SK-N-SH treated with all-trans-retinoic acid at 6 μM for 48 hours (cell line): ENCODE measurements at regions not wholly inside any gene's neighbourhood (a gene's known extent, or its start where the extent isn't known, plus 50 kb on each side); places are given as distances from the start of the nearest gene placed in this dataset.

ENCODE experiments used
- ATAC-seq: fragments of 200-7000 bp; cut with Tn5 transposase; 3 replicates; pipeline ENCODE4 v1.9.1; 2020; ENCODE audit warnings: mild to moderate bottlenecking, moderate library complexity
- ARNTL ChIP-seq: fragments of 450-650 bp; formaldehyde crosslinking; IDR thresholded peaks from 2 replicates; pipeline ENCODE4 v1.5.0; 2020; ENCODE audit warnings: low read depth, mild to moderate bottlenecking, moderate library complexity, borderline replicate concordance
- BACH2 ChIP-seq: fragments of 250-450 bp; sonication (Bioruptor Pico); IDR thresholded peaks from 2 replicates; pipeline ENCODE4 v1.9.0; 2021; ENCODE audit warnings: mild to moderate bottlenecking, borderline replicate concordance
- CSDC2 ChIP-seq: fragments of 250-450 bp; sonication (Bioruptor Pico); IDR thresholded peaks from 2 replicates; pipeline ENCODE4 v1.5.0; 2020; ENCODE audit warnings: mild to moderate bottlenecking, moderate library complexity
- ESRRG ChIP-seq: fragments of 250-450 bp; sonication (Bioruptor Pico); IDR thresholded peaks from 2 replicates; pipeline ENCODE4 v1.6.1; 2021; ENCODE audit warnings: mild to moderate bottlenecking
- GLIS3 ChIP-seq: fragments of 250-450 bp; sonication (Bioruptor Pico); IDR thresholded peaks from 2 replicates; pipeline ENCODE4 v1.5.0; 2020; ENCODE audit warnings: mild to moderate bottlenecking, moderate library complexity
- ISL1 ChIP-seq: fragments of 250-450 bp; sonication (Bioruptor Pico); IDR thresholded peaks from 2 replicates; pipeline ENCODE4 v2.1.2; 2022; ENCODE audit warnings: mild to moderate bottlenecking, moderate library complexity
- OSR1 ChIP-seq: fragments of 250-450 bp; sonication (Bioruptor Pico); IDR thresholded peaks from 2 replicates; pipeline ENCODE4 v1.8.0; 2022; ENCODE audit warnings: moderate library complexity, mild to moderate bottlenecking, inconsistent platforms
- PPARA ChIP-seq: fragments of 250-450 bp; sonication (Bioruptor Pico); IDR thresholded peaks from 2 replicates; pipeline ENCODE4 v1.5.0; 2020; ENCODE audit warnings: mild to moderate bottlenecking, borderline replicate concordance
- RARB ChIP-seq: fragments of 250-450 bp; sonication (Bioruptor Pico); IDR thresholded peaks from 2 replicates; pipeline ENCODE4 v1.8.0; 2021; ENCODE audit warnings: mild to moderate bottlenecking, moderate library complexity
- SNAI2 ChIP-seq: fragments of 250-450 bp; sonication (Bioruptor Pico); IDR thresholded peaks from 2 replicates; pipeline ENCODE4 v1.5.0; 2020; ENCODE audit warnings: mild to moderate bottlenecking, moderate library complexity
- TCF4 ChIP-seq: fragments of 250-450 bp; sonication (Bioruptor Pico); IDR thresholded peaks from 2 replicates; pipeline ENCODE4 v1.8.0; 2021; ENCODE audit warnings: mild to moderate bottlenecking, moderate library complexity, borderline replicate concordance
- TOX ChIP-seq: fragments of 250-450 bp; sonication (Bioruptor Pico); IDR thresholded peaks from 2 replicates; pipeline ENCODE4 v1.8.0; 2021; ENCODE audit warnings: mild to moderate bottlenecking, moderate library complexity, borderline replicate concordance
- ZC3H10 ChIP-seq: fragments of 250-450 bp; sonication (Bioruptor Pico); IDR thresholded peaks from 2 replicates; pipeline ENCODE4 v1.5.1; 2021; ENCODE audit warnings: mild to moderate bottlenecking, moderate library complexity
- ZFP3 ChIP-seq: fragments of 250-450 bp; sonication (Bioruptor Pico); IDR thresholded peaks from 2 replicates; pipeline ENCODE4 v1.5.0; 2020; ENCODE audit warnings: mild to moderate bottlenecking, moderate library complexity
- ZFP30 ChIP-seq: fragments of 450-650 bp; formaldehyde crosslinking; IDR thresholded peaks from 2 replicates; pipeline ENCODE4 v1.5.0; 2022; ENCODE audit warnings: mild to moderate bottlenecking, moderate library complexity
- ZNF565 ChIP-seq: fragments of 450-650 bp; formaldehyde crosslinking; conservative IDR thresholded peaks from 2 replicates; pipeline ENCODE4 v1.5.0; 2020; ENCODE audit warnings: low read depth, mild to moderate bottlenecking, moderate library complexity
- ZNF70 ChIP-seq: fragments of 450-650 bp; formaldehyde crosslinking; IDR thresholded peaks from 2 replicates; pipeline ENCODE4 v1.5.0; 2020; ENCODE audit warnings: mild to moderate bottlenecking, moderate library complexity
- ZNF8 ChIP-seq: fragments of 450-650 bp; formaldehyde crosslinking; IDR thresholded peaks from 2 replicates; pipeline ENCODE4 v1.5.0; 2020; ENCODE audit warnings: mild to moderate bottlenecking, moderate library complexity
- TF ChIP-seq, protein P1 (sequence below): fragments of 250-450 bp; sonication (Bioruptor Pico); IDR thresholded peaks from 2 replicates; pipeline ENCODE4 v1.5.0; 2020; ENCODE audit warnings: mild to moderate bottlenecking, moderate library complexity
- TF ChIP-seq, protein P2 (sequence below): fragments of 250-450 bp; sonication (Bioruptor Pico); IDR thresholded peaks from 2 replicates; pipeline ENCODE4 v1.8.0; 2021; ENCODE audit warnings: low read depth, mild to moderate bottlenecking, moderate library complexity, borderline replicate concordance
- TF ChIP-seq, protein P3 (sequence below): fragments of 250-450 bp; sonication (Bioruptor Pico); IDR thresholded peaks from 2 replicates; pipeline ENCODE4 v1.5.1; 2020; ENCODE audit warnings: low read depth, mild to moderate bottlenecking, moderate library complexity
- TF ChIP-seq, protein P4 (sequence below): fragments of 250-450 bp; sonication (Bioruptor Pico); IDR thresholded peaks from 2 replicates; pipeline ENCODE4 v1.8.0; 2020; ENCODE audit warnings: mild to moderate bottlenecking, moderate library complexity, borderline replicate concordance

DNA sequence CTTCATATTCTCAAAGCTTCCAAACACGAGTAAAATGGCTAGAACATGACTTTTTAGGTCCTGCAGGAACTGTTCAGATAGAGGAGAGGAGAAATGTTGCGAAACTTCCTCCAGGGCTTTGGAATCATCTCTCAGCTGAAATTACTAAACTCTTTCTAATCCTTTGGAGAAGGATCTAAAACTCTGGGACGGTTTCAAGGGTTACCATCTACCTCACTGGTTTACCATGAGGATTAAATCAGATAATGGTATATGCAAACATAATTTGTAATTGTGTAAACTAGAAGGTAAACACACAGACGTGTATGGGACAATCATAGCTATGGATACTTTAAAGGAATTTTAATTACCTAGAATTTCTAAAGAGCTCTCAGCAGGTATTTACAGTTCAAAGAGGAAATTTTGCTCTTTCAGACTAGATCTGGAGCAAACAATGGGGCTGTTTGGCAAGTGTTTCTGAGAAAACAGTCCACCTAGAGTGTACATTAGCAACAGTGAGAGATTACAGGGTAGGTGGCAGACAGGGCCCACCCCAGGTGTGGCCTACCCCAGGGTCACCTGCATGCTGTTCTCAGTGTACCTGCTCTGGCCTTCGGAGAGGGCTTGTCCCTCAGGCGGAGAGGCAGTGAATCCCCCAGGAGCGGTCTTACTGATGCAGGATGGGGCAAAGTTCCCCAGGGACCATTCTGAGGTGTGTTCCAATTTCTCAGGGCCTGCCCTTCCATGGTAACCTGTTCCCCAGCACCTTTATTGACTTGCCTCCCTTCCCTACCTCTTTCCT, 124.7 kb upstream of the MAX start:
- no peak for ATAC-seq
- TF ChIP-seq, protein P1, sequence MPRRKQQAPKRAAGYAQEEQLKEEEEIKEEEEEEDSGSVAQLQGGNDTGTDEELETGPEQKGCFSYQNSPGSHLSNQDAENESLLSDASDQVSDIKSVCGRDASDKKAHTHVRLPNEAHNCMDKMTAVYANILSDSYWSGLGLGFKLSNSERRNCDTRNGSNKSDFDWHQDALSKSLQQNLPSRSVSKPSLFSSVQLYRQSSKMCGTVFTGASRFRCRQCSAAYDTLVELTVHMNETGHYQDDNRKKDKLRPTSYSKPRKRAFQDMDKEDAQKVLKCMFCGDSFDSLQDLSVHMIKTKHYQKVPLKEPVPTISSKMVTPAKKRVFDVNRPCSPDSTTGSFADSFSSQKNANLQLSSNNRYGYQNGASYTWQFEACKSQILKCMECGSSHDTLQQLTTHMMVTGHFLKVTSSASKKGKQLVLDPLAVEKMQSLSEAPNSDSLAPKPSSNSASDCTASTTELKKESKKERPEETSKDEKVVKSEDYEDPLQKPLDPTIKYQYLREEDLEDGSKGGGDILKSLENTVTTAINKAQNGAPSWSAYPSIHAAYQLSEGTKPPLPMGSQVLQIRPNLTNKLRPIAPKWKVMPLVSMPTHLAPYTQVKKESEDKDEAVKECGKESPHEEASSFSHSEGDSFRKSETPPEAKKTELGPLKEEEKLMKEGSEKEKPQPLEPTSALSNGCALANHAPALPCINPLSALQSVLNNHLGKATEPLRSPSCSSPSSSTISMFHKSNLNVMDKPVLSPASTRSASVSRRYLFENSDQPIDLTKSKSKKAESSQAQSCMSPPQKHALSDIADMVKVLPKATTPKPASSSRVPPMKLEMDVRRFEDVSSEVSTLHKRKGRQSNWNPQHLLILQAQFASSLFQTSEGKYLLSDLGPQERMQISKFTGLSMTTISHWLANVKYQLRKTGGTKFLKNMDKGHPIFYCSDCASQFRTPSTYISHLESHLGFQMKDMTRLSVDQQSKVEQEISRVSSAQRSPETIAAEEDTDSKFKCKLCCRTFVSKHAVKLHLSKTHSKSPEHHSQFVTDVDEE (CRISPR knock-in tag), result no peak
- TF ChIP-seq TOX, result no peak
- TF ChIP-seq ZC3H10, result no peak
- TF ChIP-seq ARNTL (CRISPR knock-in tag), result no peak
- TF ChIP-seq PPARA, result no peak
- TF ChIP-seq OSR1, result no peak
- no peak for TF ChIP-seq ZNF565 (CRISPR knock-in tag)
- TF ChIP-seq ZFP3 (CRISPR knock-in tag), result no peak
- TF ChIP-seq, protein P2, sequence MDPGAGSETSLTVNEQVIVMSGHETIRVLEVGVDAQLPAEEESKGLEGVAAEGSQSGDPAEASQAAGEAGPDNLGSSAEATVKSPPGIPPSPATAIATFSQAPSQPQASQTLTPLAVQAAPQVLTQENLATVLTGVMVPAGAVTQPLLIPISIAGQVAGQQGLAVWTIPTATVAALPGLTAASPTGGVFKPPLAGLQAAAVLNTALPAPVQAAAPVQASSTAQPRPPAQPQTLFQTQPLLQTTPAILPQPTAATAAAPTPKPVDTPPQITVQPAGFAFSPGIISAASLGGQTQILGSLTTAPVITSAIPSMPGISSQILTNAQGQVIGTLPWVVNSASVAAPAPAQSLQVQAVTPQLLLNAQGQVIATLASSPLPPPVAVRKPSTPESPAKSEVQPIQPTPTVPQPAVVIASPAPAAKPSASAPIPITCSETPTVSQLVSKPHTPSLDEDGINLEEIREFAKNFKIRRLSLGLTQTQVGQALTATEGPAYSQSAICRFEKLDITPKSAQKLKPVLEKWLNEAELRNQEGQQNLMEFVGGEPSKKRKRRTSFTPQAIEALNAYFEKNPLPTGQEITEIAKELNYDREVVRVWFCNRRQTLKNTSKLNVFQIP (CRISPR knock-in tag), result no peak
- TF ChIP-seq, protein P3, sequence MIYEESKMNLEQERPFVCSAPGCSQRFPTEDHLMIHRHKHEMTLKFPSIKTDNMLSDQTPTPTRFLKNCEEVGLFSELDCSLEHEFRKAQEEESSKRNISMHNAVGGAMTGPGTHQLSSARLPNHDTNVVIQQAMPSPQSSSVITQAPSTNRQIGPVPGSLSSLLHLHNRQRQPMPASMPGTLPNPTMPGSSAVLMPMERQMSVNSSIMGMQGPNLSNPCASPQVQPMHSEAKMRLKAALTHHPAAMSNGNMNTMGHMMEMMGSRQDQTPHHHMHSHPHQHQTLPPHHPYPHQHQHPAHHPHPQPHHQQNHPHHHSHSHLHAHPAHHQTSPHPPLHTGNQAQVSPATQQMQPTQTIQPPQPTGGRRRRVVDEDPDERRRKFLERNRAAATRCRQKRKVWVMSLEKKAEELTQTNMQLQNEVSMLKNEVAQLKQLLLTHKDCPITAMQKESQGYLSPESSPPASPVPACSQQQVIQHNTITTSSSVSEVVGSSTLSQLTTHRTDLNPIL, result no peak
- TF ChIP-seq, all 23 proteins: peak for 0

DNA sequence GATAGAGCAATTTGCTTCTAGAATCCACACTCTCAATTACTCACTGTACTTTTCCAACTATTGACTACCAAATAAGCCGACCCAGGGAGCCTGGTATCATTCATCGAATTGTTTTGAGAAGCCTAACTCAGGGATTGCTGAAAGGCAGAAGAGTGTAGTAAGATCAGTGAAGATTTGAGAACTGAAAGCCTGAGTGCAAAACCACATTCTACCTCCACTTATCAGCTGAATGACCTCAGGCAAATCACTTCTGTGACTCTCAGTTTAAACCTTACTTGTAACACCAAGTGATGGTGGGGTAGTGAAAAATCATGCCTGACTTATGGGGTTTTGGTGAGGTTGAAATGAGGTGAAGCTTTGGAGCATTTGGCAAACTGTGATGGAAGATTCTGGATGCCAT, 126.1 kb upstream of the MAX start:
- no peak for TF ChIP-seq RARB (CRISPR knock-in tag)
- no peak for TF ChIP-seq ESRRG (CRISPR knock-in tag)
- no peak for TF ChIP-seq ISL1 (CRISPR knock-in tag)
- TF ChIP-seq, protein P4, sequence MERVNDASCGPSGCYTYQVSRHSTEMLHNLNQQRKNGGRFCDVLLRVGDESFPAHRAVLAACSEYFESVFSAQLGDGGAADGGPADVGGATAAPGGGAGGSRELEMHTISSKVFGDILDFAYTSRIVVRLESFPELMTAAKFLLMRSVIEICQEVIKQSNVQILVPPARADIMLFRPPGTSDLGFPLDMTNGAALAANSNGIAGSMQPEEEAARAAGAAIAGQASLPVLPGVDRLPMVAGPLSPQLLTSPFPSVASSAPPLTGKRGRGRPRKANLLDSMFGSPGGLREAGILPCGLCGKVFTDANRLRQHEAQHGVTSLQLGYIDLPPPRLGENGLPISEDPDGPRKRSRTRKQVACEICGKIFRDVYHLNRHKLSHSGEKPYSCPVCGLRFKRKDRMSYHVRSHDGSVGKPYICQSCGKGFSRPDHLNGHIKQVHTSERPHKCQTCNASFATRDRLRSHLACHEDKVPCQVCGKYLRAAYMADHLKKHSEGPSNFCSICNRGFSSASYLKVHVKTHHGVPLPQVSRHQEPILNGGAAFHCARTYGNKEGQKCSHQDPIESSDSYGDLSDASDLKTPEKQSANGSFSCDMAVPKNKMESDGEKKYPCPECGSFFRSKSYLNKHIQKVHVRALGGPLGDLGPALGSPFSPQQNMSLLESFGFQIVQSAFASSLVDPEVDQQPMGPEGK, result no peak
- no peak for TF ChIP-seq ZNF565 (CRISPR knock-in tag)
- TF ChIP-seq, protein P1 (CRISPR knock-in tag), result no peak
- no peak for TF ChIP-seq SNAI2 (CRISPR knock-in tag)
- no peak for TF ChIP-seq CSDC2 (CRISPR knock-in tag)
- TF ChIP-seq ZNF70 (CRISPR knock-in tag), result no peak
- TF ChIP-seq ARNTL (CRISPR knock-in tag), result no peak
- no peak for ATAC-seq

DNA sequence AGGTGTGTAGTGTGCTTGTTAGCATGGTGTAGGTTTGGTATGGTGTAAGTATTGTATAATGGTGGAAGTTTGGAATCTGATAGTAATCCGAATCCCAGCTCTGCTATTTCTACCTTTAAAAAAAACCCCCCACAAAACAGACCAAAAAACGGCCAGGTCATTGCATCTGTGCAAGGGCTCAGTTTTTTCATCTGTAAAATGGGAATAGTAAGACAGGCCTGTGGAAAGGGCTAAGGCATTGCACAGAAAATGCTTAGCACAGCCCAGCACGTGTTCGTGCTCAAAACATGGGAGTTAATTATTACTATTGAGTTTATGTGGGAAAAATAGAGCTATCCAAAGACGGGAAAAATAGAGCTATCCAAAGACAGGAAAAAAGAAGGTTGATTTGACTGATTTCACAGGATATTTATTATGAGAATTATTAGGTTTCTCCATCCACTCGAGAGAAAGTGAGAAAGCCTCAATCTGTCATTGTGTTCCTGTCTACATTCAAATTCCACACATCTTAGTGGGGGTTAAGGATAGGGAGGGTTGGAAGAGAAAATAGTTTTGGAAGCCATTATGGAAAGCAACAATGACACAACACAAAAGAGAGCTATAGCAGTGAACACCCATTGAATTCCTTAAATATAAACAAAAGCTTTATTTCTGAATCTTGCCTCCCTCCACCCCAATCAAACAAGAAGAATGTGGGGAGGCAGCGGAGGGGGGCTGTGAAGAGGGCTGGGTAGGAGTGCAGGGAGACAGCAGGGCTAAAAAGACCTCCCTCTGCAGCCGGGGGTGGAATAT, 126.8 kb upstream of the MAX start:
- no peak for ATAC-seq
- no peak for TF ChIP-seq ZFP3 (CRISPR knock-in tag)
- TF ChIP-seq GLIS3 (CRISPR knock-in tag), result no peak
- no peak for TF ChIP-seq ISL1 (CRISPR knock-in tag)
- no peak for TF ChIP-seq BACH2 (CRISPR knock-in tag)
- no peak for TF ChIP-seq ZFP30
- no peak for TF ChIP-seq ZC3H10
- no peak for TF ChIP-seq TOX
- TF ChIP-seq ZNF565 (CRISPR knock-in tag), result no peak
- TF ChIP-seq, protein P3, result no peak
- TF ChIP-seq TCF4, result no peak
- no peak for TF ChIP-seq ZNF8 (CRISPR knock-in tag)
- TF ChIP-seq OSR1, result no peak
- TF ChIP-seq ESRRG (CRISPR knock-in tag), result no peak
- TF ChIP-seq ZNF70 (CRISPR knock-in tag), result no peak
- TF ChIP-seq, protein P4, result no peak
